Central memory CD8-positive, alpha-beta T cell (primary cell): ENCODE measurements at regions not wholly inside any gene's neighbourhood (a gene's known extent, or its start where the extent isn't known, plus 50 kb on each side); places are given as distances from the start of the nearest gene placed in this dataset.

Source experiments
- ATAC-seq: fragments of 150-1000 bp; cut with Tn5 transposase; replicated peaks from 2 replicates; pipeline ENCODE4 v1.10.0; 2022; ENCODE audit warnings: mild to moderate bottlenecking, moderate FRiP score, moderate number of reproducible peaks; ENCODE audit not compliant: poor library complexity, severe bottlenecking; ENCODE audit errors: extremely low read depth
- DNase-seq, 2 donors: peaks; one replicate each; pipeline ENCODE4 v3.0.0; 2021; ENCODE audit warnings: low spot score in 2 of 2
- H3K27ac Mint-ChIP-seq: one replicate; pipeline ENCODE4 v1.8.0; 2022; ENCODE audit warnings: low read depth, mild to moderate bottlenecking, moderate library complexity, mixed read lengths
- H3K27me3 Mint-ChIP-seq: one replicate; pipeline ENCODE4 v1.8.0; 2022; ENCODE audit warnings: mixed read lengths
- H3K36me3 Mint-ChIP-seq: one replicate; pipeline ENCODE4 v1.8.0; 2022; ENCODE audit warnings: mild to moderate bottlenecking, moderate library complexity, mixed read lengths; ENCODE audit not compliant: insufficient read depth
- H3K4me1 Mint-ChIP-seq: one replicate; pipeline ENCODE4 v1.8.0; 2022; ENCODE audit warnings: mixed read lengths
- H3K4me3 Mint-ChIP-seq: one replicate; pipeline ENCODE4 v1.8.0; 2022; ENCODE audit warnings: mild to moderate bottlenecking, moderate library complexity, mixed read lengths
- H3K9me3 Mint-ChIP-seq: one replicate; pipeline ENCODE4 v1.8.0; 2022; ENCODE audit warnings: mixed read lengths

DNA sequence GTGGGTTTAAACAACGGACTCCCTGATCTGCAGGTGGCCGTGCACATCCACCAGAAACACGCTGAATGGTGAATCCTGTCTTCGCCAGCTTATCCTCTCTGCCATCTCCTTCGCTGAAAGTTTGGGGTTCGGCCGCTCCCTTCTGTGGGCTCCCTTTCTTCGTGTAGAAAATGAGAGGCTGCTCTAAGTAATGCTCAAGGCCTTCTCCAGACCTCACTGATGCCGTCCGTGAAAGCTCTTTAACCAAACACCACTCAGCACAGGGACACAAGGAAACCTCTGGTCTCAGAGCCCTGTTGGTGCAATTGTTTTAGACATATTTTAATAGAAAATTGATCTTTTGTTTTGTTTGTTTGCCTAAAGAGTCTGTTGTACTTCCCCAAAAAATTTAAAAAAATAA, 596.5 kb downstream of the IRX1 start:
- no peak for ATAC-seq
- no peaks in the 10 kb centered on the region for H3K4me1 Mint-ChIP-seq
- peaks cover 16% of the 10 kb centered on the region for H3K9me3 Mint-ChIP-seq
- no peak overlapping the region for H3K4me3 Mint-ChIP-seq
- no peak overlapping the region for H3K27ac Mint-ChIP-seq
- no peaks in the 10 kb centered on the region for H3K27me3 Mint-ChIP-seq
- no peaks in the 10 kb centered on the region for H3K36me3 Mint-ChIP-seq
- no peak for DNase-seq

DNA sequence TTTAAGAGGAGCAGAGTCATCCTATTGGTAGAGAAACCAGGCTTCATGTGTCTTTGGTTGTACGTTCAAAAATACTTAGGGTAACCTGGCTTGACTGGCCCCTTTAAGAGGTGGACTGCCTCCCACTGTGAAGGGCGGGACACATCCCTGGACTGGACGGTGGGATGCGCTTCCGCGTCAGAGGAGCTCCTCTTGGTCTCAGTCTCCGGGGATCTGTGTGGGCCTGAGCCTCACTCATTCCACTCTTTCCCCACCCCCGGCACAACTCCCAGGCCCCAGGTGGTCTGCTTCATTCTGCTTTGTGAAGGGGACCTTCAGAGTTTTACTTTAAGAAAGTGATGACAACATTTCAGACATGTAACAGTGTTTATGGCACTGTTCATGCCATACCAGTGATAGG, 601.1 kb downstream of the IRX1 start:
- ATAC-seq (no peak), DNase-seq (no peak)
- no peak overlapping the region for H3K27ac Mint-ChIP-seq
- H3K36me3 Mint-ChIP-seq = peaks cover 3% of the 10 kb centered on the region
- no peaks in the 10 kb centered on the region for H3K4me1 Mint-ChIP-seq
- H3K9me3 Mint-ChIP-seq = no peaks in the 10 kb centered on the region
- no peak overlapping the region for H3K4me3 Mint-ChIP-seq
- no peaks in the 10 kb centered on the region for H3K27me3 Mint-ChIP-seq

DNA sequence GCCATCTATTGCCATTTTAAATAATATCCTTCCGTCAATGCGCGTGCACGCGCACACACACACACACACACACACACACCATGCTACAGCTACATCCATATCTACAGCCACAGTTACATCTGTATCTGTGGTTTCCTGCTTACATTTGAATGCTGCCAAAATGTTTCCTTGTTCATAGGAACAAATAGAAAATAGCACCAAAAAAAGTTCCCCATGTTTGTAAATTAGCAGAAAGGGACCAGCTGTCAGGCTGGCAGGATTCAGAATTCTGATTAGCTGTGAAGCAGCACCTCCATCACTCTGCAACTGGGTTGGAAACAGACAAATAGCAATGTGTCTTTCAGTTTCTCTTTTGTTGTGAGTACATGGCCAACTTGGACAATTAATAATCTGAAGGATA, 601.5 kb downstream of the IRX1 start:
- no peak overlapping the region for H3K4me3 Mint-ChIP-seq
- no peaks in the 10 kb centered on the region for H3K9me3 Mint-ChIP-seq
- no peak for ATAC-seq
- H3K4me1 Mint-ChIP-seq = no peaks in the 10 kb centered on the region
- no peaks in the 10 kb centered on the region for H3K27me3 Mint-ChIP-seq
- no peak overlapping the region for H3K27ac Mint-ChIP-seq
- H3K36me3 Mint-ChIP-seq = peaks cover 3% of the 10 kb centered on the region
- no peak for DNase-seq

DNA sequence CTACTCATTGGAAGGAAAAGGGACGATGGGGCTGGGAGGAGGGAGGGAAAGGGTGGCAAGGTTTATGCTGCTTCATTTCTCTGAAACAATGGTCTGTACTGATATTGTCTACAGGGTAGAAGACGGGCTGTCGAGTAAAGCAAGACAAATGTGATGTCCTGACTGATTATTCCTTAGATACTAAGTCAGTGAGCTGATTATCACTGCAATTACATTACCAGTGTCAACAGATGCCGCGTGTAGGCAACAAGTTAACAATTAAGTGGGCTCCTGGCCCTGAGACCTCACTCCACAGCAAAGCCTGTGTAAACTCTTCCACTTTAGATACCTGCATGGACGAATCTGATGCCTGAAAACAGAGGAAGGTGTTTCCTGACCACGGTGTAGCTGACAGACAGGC, 602.8 kb downstream of the IRX1 start:
- ATAC-seq = no peak
- DNase-seq = no peak
- Mint-ChIP-seq H3K27me3 (no peaks in the 10 kb centered on the region), H3K9me3 (no peaks in the 10 kb centered on the region), H3K4me3 (no peak overlapping the region), H3K27ac (no peak overlapping the region), H3K36me3 (peaks cover 3% of the 10 kb centered on the region), H3K4me1 (no peaks in the 10 kb centered on the region)

DNA sequence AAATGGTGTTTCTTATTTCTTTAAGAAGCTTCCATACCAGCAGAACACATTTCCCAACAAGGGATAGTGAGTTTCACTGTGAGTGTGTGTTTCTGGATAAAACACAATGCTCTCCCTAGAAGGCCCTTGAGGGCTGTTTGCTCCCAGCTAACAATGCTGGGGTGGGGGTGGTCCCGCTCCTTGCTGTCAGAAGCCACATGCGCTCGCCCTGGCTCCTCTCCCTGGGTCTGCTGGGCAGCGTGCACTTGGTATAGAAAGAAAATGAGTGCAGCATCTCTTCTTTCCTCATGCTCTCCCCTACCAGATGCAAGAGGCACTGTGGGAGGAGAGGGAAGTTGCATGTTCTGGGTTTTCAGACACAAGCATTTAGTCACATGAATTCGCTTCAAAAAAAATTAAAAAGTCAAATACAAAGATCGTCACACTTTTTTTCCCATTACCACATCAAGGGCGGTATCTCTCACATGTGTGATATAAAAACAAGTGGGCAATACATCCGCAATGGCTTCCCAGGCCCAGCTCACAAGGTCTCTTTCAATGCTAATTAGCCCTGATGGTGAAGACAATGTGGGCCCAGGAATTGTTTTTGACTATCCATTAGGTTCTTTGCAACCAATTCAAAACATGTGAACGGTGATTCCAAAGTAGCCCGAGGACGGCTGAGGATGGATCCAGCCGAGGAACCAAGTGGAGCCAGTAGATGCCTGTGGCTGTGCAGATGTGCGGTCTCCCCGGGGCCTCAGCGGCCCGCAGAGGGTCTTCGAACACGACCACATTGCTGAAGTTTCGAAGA, 603.6 kb downstream of the IRX1 start:
- Mint-ChIP-seq H3K4me1 (no peaks in the 10 kb centered on the region), H3K36me3 (peaks cover 3% of the 10 kb centered on the region), H3K4me3 (no peak overlapping the region), H3K27me3 (no peaks in the 10 kb centered on the region), H3K9me3 (no peaks in the 10 kb centered on the region), H3K27ac (no peak overlapping the region)
- ATAC-seq = no peak
- DNase-seq = no peak

DNA sequence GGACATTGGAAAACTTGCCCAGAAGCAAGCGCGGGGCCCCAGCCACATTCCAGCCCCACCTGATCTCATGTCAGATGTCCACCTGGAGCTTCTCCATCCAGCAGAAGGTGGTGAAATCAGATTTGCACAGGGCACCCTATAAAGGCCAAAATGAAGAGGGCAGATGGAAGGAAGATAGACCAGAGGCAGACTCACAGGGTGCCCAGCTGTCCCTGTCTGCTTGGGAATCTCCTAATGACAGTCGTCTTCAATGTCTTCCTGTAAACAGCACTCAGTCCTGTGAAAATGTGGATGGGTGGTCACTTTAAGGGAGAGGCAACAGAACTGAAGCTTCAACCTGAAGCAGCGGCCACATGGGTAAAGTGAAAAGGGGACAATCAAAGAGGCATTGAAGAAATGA, 607.5 kb downstream of the IRX1 start:
- no peaks in the 10 kb centered on the region for H3K4me1 Mint-ChIP-seq
- no peak overlapping the region for H3K4me3 Mint-ChIP-seq
- ATAC-seq (no peak), DNase-seq (no peak)
- H3K27me3 Mint-ChIP-seq = no peaks in the 10 kb centered on the region
- no peak overlapping the region for H3K27ac Mint-ChIP-seq
- H3K9me3 Mint-ChIP-seq = peaks cover 2% of the 10 kb centered on the region
- H3K36me3 Mint-ChIP-seq = peaks cover 3% of the 10 kb centered on the region

DNA sequence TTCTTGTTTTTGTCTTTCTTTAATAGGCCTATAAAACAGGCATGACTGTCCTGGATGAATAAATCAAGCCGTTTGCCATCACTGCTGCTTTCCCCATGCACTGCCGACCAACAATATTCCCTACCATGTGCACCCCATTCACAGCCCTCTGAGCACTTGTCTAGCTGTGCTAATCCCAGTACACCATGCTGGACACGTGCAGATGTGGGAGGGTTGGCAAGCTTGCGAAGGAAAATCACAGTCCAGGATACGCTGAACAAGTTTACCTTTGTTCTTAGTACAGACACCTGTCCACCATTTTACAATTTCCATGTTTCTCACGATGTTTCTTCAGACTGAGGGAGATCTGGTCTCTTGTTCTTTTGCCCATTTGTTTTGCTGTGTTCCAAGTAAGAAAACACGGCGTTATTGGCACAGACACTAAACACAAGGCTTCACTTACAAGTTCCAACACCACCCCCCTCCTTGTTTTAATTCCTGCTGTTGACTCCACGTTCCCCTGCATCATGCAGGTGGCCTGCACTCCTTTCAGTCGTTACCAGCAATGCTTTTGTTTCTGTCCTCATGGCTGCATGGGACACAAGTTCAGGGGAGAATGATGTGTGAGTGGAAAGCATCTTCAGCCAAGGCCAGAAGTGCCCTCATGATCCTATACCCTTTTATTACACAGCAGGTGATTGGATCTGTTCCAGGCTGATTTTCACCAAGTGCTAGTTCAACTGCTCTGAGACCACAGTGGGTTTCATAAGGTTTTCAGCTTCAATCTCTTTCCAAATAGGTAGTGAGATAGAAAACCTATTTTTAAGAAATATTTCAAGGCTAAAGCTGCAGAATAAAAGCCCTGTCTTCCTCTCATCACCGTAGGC, 608.9 kb downstream of the IRX1 start:
- ATAC-seq = no peak
- Mint-ChIP-seq H3K9me3 (peaks cover 15% of the 10 kb centered on the region), H3K4me3 (no peak overlapping the region), H3K36me3 (peaks cover 3% of the 10 kb centered on the region), H3K4me1 (no peaks in the 10 kb centered on the region), H3K27ac (no peak overlapping the region), H3K27me3 (no peaks in the 10 kb centered on the region)
- no peak for DNase-seq

DNA sequence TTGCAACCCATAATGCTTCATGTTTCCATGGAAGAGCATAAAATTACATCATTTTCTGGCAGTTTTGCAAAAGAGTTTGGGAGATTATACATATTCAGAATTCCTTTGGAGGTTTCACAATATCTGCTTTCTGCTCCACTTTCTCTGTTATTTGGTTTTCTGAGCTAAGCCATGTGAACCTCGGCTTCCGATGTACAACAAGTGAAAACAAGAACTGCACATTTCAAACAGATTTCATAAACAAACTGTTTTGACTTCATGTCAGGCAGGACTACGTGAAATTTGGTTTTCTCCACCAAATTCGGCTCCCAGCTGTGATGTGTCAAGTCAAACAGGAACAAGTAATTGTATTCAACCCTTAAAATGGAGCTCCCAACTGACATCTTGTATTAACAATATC, 609.8 kb downstream of the IRX1 start:
- no peak for ATAC-seq
- no peak overlapping the region for H3K27ac Mint-ChIP-seq
- no peak for DNase-seq

DNA sequence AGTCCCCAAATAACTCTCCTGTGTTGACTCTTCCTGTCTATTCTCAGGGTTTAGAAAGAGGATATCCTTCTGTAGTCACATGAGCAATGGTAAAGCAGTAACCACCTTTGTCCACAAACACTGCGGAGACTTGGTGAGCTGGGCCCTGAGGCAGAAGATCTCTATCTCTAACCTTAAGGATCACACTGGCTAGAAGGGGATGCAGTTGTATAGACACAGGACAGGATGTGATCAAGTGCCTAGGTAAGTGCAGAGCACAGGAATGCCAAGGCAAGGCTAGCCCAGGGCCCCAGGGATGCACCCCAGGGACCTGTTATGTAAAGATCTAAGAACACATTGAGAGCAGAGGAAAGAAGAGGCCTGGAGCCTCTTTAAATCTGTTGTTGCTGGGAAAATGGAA, 610.5 kb downstream of the IRX1 start:
- Mint-ChIP-seq H3K9me3 (peaks cover 17% of the 10 kb centered on the region), H3K36me3 (no peaks in the 10 kb centered on the region)

More for the DNA sequence above, 609.8 kb downstream of the IRX1 start:
- peaks cover under 1% of the 10 kb centered on the region for H3K36me3 Mint-ChIP-seq
- no peak overlapping the region for H3K4me3 Mint-ChIP-seq
- H3K4me1 Mint-ChIP-seq = no peaks in the 10 kb centered on the region
- no peaks in the 10 kb centered on the region for H3K27me3 Mint-ChIP-seq
- H3K9me3 Mint-ChIP-seq = peaks cover 17% of the 10 kb centered on the region

DNA sequence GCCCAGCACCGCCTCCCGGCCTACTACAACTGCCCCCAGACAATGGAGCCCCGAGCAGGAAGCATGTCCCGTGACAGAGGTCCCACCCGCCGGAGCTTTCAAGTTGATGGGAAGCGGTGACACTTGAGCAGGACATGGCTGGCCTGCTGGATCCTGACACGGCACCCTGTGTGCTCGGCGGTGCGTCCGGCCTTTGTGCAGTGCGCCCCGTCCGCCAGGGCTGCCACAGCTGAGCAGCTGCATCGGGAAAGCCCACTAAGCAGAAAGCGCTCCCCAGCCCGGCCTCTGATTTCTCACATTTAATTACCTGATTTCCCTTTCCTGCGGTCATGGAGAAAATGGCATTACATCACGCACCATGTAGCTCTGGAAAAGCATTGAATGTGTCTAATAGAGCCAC, 611.9 kb downstream of the IRX1 start:
- H3K27ac Mint-ChIP-seq = no peak overlapping the region
- no peaks in the 10 kb centered on the region for H3K27me3 Mint-ChIP-seq
- DNase-seq (no peak), ATAC-seq (no peak)
- no peak overlapping the region for H3K4me3 Mint-ChIP-seq
- peaks cover 22% of the 10 kb centered on the region for H3K9me3 Mint-ChIP-seq
- no peaks in the 10 kb centered on the region for H3K36me3 Mint-ChIP-seq
- no peaks in the 10 kb centered on the region for H3K4me1 Mint-ChIP-seq

More for the DNA sequence above, 610.5 kb downstream of the IRX1 start:
- Mint-ChIP-seq H3K27me3 (no peaks in the 10 kb centered on the region), H3K4me1 (no peaks in the 10 kb centered on the region), H3K4me3 (no peak overlapping the region), H3K27ac (no peak overlapping the region)
- ATAC-seq (no peak), DNase-seq (no peak)

DNA sequence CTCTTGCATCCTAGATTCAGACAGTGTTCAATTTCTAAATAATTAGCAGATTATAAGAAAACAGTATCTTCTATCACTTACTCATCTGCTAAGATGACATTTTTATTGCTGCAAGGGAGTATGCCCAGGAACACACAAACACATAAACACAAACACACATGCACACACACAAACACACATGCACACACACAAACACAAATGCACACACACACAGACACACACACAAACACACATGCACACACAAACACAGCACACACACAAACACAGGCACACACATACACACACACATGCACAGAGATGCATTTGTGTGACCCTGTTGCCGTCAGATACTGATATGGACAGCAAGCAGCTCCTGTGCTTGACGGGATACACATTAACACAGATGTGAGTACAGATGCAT, 612.9 kb downstream of the IRX1 start:
- DNase-seq (no peak), ATAC-seq (no peak)
- H3K9me3 Mint-ChIP-seq = peaks cover 24% of the 10 kb centered on the region
- H3K4me3 Mint-ChIP-seq = no peak overlapping the region
- no peaks in the 10 kb centered on the region for H3K27me3 Mint-ChIP-seq
- H3K36me3 Mint-ChIP-seq = no peaks in the 10 kb centered on the region
- H3K4me1 Mint-ChIP-seq = no peaks in the 10 kb centered on the region
- H3K27ac Mint-ChIP-seq = no peak overlapping the region

DNA sequence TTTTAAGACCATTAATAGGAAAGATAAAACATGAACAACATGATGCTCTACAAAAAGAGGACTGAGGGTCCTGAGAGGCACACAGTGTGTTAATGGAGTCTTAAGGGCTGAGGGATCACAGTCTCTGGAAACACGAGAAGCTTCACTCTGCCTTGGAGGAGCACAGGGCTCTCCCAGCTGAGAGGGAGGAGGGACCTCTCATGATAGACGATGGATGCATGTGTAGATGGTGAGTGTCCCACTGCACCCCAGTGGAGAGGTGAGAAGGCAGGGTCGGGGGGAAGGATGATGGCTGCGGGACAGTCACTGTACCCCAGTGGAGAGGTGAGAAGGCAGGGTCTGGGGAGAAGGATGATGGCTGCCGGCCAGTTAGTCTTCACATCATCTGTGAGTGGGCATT, 613.4 kb downstream of the IRX1 start:
- DNase-seq = no peak
- Mint-ChIP-seq H3K27me3 (no peaks in the 10 kb centered on the region), H3K4me1 (no peaks in the 10 kb centered on the region), H3K4me3 (no peak overlapping the region), H3K27ac (no peak overlapping the region), H3K9me3 (peaks cover 24% of the 10 kb centered on the region), H3K36me3 (no peaks in the 10 kb centered on the region)
- ATAC-seq = no peak
